GM12875 (cell line): ENCODE measurements at regions not wholly inside any gene's neighbourhood (a gene's known extent, or its start where the extent isn't known, plus 50 kb on each side); places are given as distances from the start of the nearest gene placed in this dataset.

ENCODE experiments used
- H3K4me3 ChIP-seq: one replicate; pipeline ENCODE4 v1.5.1; 2011; ENCODE audit warnings: low read depth, low read length, control low read depth
- CTCF ChIP-seq: IDR thresholded peaks from 2 replicates; pipeline ENCODE4 v1.5.1; 2011; ENCODE audit warnings: low read depth, mild to moderate bottlenecking, control low read depth, inconsistent platforms, low read length, moderate library complexity, borderline replicate concordance; ENCODE audit not compliant: insufficient read depth

GRCh38 chr18:62637807-62638687 is 77.3 kb upstream of the PHLPP1 start:
- peak; percentile 82 for TF ChIP-seq CTCF
- no peak overlapping the region for H3K4me3 ChIP-seq

- no peak overlapping the region for H3K4me3 ChIP-seq
- no peak for TF ChIP-seq CTCF
Measured at GRCh38 chr18:62643181-62643580, 72.2 kb upstream of the PHLPP1 start.

GRCh38 chr18:62644773-62645172 is 70.6 kb upstream of the PHLPP1 start:
- TF ChIP-seq CTCF = no peak
- no peak overlapping the region for H3K4me3 ChIP-seq

- H3K4me3 ChIP-seq = no peak overlapping the region
- TF ChIP-seq CTCF = no peak
Measured at GRCh38 chr18:62647179-62647578, 68.2 kb upstream of the PHLPP1 start.

GRCh38 chr18:62648045-62648678 is 67.2 kb upstream of the PHLPP1 start:
- H3K4me3 ChIP-seq = no peak overlapping the region
- TF ChIP-seq CTCF = no peak

DNA sequence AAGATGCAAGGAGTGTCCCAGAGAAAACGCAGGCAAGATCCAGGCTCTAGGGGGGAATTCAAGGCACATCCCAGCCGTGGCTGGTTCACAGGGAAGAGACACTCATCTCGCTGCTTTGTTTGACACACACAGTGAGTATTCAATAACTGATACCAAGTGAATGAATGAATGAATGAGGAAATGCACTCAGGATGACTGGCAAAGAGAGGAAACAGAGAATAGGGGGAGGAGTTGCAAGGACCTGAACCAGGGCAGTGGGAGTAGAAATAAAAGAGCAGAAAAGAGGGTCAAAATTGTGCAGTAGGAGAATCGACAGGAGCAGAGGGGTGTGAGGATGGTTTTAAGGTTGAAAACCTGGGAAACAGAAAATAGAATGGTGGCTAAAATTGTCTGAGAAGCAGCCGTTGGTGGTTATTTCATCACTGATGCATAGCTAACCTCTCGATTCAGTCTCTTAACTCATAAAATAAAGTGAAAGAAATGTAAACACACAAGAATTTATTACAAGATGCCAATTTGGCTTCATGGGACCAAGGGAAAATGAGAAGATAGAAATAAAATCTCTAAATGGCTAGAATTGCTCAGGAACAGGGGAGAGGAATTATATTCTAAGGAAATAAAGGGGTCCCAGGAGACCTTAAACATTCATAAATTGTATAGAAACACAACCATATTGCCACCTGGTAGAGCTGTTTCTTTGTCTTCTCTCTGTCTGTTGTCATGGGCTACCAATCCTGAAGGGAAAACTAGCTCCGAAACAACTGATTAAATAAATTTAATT is 63.9 kb upstream of the PHLPP1 start:
- peak overlapping the region; percentile 31 for H3K4me3 ChIP-seq
- no peak for TF ChIP-seq CTCF

GRCh38 chr18:62652057-62652629 is 63.2 kb upstream of the PHLPP1 start:
- peak overlapping the region; percentile 21 for H3K4me3 ChIP-seq
